ENCODE measurements at regions not wholly inside any gene's neighbourhood (a gene's known extent, or its start where the extent isn't known, plus 50 kb on each side); places are given as distances from the start of the nearest gene placed in this dataset.
"Not testable (repeated sequence)": the region's sequence is repeated elsewhere in the genome, so short reads cannot be mapped to it uniquely, and the experiment has no call there.

DNA sequence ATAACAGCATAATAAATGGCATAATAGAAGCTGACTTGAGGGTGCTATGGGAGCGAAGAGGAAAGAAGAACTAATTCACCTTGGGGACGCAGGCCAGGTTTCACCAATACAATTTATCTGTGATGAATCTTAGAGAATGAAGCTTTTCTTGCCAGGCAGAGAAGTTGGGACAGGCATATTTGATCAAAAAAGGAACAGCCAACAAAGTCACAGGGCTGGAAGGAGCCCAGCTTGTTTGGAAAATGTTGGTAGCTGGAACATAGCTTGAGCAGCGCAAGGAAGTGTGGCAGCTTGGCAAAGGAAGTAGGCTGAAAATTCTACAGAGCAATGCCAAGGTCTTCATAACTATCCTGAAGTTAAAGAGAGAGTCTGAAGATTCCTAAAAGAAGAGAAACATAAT is 181.5 kb upstream of the OR13F1 start:
- H3K79me2 ChIP-seq (ENCODE audit: control insufficient read depth, insufficient read depth, low read length), result no peaks in the 10 kb centered on the region
- H3K36me3 ChIP-seq (replicated peaks in 1 of 2; ENCODE audit: control extremely low read depth in 1 of 2, control insufficient read depth in 1 of 2, extremely low read depth in 1 of 2, insufficient read depth in 2 of 2, low read length in 1 of 2), result no peaks in the 10 kb centered on the region
- no peak overlapping the region for H3K4me3 ChIP-seq (ENCODE audit: control extremely low read depth in 1 of 5, extremely low read depth in 1 of 5, insufficient read depth in 1 of 5, low read depth in 2 of 5, low read length in 4 of 5)
- H3K4me2 ChIP-seq (replicated peaks; ENCODE audit: low read depth, low read length, poor library complexity, severe bottlenecking), result no peak overlapping the region
- H2AFZ ChIP-seq (ENCODE audit: insufficient read depth, low read depth, low read length, poor library complexity, severe bottlenecking), result no peak overlapping the region
- TF ChIP-seq, protein P1, sequence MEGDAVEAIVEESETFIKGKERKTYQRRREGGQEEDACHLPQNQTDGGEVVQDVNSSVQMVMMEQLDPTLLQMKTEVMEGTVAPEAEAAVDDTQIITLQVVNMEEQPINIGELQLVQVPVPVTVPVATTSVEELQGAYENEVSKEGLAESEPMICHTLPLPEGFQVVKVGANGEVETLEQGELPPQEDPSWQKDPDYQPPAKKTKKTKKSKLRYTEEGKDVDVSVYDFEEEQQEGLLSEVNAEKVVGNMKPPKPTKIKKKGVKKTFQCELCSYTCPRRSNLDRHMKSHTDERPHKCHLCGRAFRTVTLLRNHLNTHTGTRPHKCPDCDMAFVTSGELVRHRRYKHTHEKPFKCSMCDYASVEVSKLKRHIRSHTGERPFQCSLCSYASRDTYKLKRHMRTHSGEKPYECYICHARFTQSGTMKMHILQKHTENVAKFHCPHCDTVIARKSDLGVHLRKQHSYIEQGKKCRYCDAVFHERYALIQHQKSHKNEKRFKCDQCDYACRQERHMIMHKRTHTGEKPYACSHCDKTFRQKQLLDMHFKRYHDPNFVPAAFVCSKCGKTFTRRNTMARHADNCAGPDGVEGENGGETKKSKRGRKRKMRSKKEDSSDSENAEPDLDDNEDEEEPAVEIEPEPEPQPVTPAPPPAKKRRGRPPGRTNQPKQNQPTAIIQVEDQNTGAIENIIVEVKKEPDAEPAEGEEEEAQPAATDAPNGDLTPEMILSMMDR (IDR thresholded peaks at IDR 0.05), result no peak
- TF ChIP-seq EZH2 (IDR thresholded peaks at IDR 0.05; ENCODE audit: borderline replicate concordance, insufficient read depth, low read depth, low read length, poor library complexity, severe bottlenecking), result no peak
- Mint-ChIP-seq H3K27ac (no peak overlapping the region), H3K9me3 (ENCODE audit: insufficient read depth) (no peaks in the 10 kb centered on the region), H3K27me3 (no peaks in the 10 kb centered on the region), H3K4me1 (no peaks in the 10 kb centered on the region), H3K4me3 (no peak overlapping the region)
- H3K27ac ChIP-seq (ENCODE audit: low read length in 2 of 2), result no peak overlapping the region
- no peaks in the 10 kb centered on the region for H3K9me3 ChIP-seq (ENCODE audit: control extremely low read depth in 1 of 3, control insufficient read depth in 2 of 3, insufficient read depth in 1 of 3, low read length in 2 of 3)
- 100% methylated on average over 1 of the region's 3 CpGs for WGBS (ENCODE audit: insufficient coverage)
- CTCF ChIA-PET, result no interaction called here
- ATAC-seq (ENCODE audit: low read depth) (no peak), DNase-seq (no peak)
- intact Hi-C loops (cut with micrococcal nuclease), result no loop called here
- no peak overlapping the region for H3K9ac ChIP-seq (ENCODE audit: low read length)
- no peaks in the 10 kb centered on the region for H3K27me3 ChIP-seq (replicated peaks in 1 of 4; ENCODE audit: control extremely low read depth in 1 of 4, control insufficient read depth in 3 of 4, insufficient read depth in 4 of 4, low read length in 3 of 4)
- no peaks in the 10 kb centered on the region for H4K20me1 ChIP-seq (ENCODE audit: control insufficient read depth, insufficient read depth, low read length, poor library complexity, severe bottlenecking)
- POLR2A ChIA-PET, result no interaction called here
- no peaks in the 10 kb centered on the region for H3K4me1 ChIP-seq (ENCODE audit: control insufficient read depth in 2 of 2, insufficient read depth in 2 of 2, low read length in 2 of 2)

DNA sequence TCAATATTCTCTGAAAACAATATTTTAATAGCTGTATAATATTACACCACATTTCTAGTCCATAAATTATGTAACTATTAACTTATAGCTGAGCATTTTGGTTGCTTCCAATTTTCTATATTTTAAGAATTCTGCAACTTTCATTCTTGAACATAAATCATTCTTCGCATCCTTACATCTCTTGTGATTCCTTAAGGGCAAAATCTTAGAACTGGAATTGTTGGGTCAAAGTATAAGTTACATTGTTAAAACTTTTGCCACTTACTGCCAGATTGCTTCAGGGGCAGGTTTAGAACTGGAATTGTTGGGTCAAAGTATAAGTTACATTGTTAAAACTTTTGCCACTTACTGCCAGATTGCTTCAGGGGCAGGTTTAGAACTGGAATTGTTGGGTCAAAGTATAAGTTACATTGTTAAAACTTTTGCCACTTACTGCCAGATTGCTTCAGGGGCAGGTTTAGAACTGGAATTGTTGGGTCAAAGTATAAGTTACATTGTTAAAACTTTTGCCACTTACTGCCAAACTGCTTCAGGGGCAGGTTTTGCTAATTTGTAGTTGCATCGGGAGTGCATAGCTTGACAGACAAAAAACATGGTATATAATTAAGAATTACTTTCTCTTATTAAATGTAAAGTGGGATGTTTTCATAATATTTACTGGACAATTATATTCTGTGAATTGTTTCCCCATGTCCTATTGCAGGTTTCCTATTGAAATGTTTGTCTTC is 179.9 kb upstream of the OR13F1 start:
- H3K4me2 ChIP-seq (replicated peaks; ENCODE audit: low read depth, low read length, poor library complexity, severe bottlenecking); H3K27me3 Mint-ChIP-seq; H3K4me1 ChIP-seq (ENCODE audit: control insufficient read depth in 2 of 2, insufficient read depth in 2 of 2, low read length in 2 of 2); H2AFZ ChIP-seq (ENCODE audit: insufficient read depth, low read depth, low read length, poor library complexity, severe bottlenecking); H3K27ac Mint-ChIP-seq; H4K20me1 ChIP-seq (ENCODE audit: control insufficient read depth, insufficient read depth, low read length, poor library complexity, severe bottlenecking); H3K9ac ChIP-seq (ENCODE audit: low read length); H3K79me2 ChIP-seq (ENCODE audit: control insufficient read depth, insufficient read depth, low read length); H3K4me1 Mint-ChIP-seq; ATAC-seq (ENCODE audit: low read depth); intact Hi-C loops (cut with micrococcal nuclease); H3K27ac ChIP-seq (ENCODE audit: low read length in 2 of 2); POLR2A ChIA-PET; H3K27me3 ChIP-seq (replicated peaks in 1 of 4; ENCODE audit: control extremely low read depth in 1 of 4, control insufficient read depth in 3 of 4, insufficient read depth in 4 of 4, low read length in 3 of 4); DNase-seq; CTCF ChIA-PET; H3K4me3 ChIP-seq (ENCODE audit: control extremely low read depth in 1 of 5, extremely low read depth in 1 of 5, insufficient read depth in 1 of 5, low read depth in 2 of 5, low read length in 4 of 5); H3K36me3 ChIP-seq (replicated peaks in 1 of 2; ENCODE audit: control extremely low read depth in 1 of 2, control insufficient read depth in 1 of 2, extremely low read depth in 1 of 2, insufficient read depth in 2 of 2, low read length in 1 of 2); H3K9me3 Mint-ChIP-seq (ENCODE audit: insufficient read depth); H3K9me3 ChIP-seq (ENCODE audit: control extremely low read depth in 1 of 3, control insufficient read depth in 2 of 3, insufficient read depth in 1 of 3, low read length in 2 of 3); H3K4me3 Mint-ChIP-seq: not testable (repeated sequence)
- no CpG with 5 or more reads among the region's 2 CpGs for WGBS (ENCODE audit: insufficient coverage)
